ENCODE measurements at regions not wholly inside any gene's neighbourhood (a gene's known extent, or its start where the extent isn't known, plus 50 kb on each side); places are given as distances from the start of the nearest gene placed in this dataset.
"Not testable (repeated sequence)": the region's sequence is repeated elsewhere in the genome, so short reads cannot be mapped to it uniquely, and the experiment has no call there.

GRCh38 chr2:143996974-143997373, 522.9 kb downstream of the ZEB2 start:
- Mint-ChIP-seq H3K27ac (ENCODE audit: unreplicated experiment) (no peak overlapping the region), H3K27me3 (ENCODE audit: unreplicated experiment) (no peaks in the 10 kb centered on the region), H3K36me3 (ENCODE audit: insufficient read depth, unreplicated experiment) (no peaks in the 10 kb centered on the region), H3K9me3 (ENCODE audit: low read depth, unreplicated experiment) (no peaks in the 10 kb centered on the region), H3K4me1 (ENCODE audit: low read depth, unreplicated experiment) (no peaks in the 10 kb centered on the region), H3K4me3 (ENCODE audit: low read depth, unreplicated experiment) (no peak overlapping the region)
- CTCF ChIA-PET = no interaction called here
- TF ChIP-seq, protein P1, sequence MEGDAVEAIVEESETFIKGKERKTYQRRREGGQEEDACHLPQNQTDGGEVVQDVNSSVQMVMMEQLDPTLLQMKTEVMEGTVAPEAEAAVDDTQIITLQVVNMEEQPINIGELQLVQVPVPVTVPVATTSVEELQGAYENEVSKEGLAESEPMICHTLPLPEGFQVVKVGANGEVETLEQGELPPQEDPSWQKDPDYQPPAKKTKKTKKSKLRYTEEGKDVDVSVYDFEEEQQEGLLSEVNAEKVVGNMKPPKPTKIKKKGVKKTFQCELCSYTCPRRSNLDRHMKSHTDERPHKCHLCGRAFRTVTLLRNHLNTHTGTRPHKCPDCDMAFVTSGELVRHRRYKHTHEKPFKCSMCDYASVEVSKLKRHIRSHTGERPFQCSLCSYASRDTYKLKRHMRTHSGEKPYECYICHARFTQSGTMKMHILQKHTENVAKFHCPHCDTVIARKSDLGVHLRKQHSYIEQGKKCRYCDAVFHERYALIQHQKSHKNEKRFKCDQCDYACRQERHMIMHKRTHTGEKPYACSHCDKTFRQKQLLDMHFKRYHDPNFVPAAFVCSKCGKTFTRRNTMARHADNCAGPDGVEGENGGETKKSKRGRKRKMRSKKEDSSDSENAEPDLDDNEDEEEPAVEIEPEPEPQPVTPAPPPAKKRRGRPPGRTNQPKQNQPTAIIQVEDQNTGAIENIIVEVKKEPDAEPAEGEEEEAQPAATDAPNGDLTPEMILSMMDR (IDR thresholded peaks at IDR 0.05; ENCODE audit: unreplicated experiment) = no peak
- no TSS peak for BruUV-seq (replicated peaks)
- intact Hi-C loops (cut with micrococcal nuclease; ENCODE audit: unreplicated experiment) = no loop called here
- no peak for DNase-seq

DNA sequence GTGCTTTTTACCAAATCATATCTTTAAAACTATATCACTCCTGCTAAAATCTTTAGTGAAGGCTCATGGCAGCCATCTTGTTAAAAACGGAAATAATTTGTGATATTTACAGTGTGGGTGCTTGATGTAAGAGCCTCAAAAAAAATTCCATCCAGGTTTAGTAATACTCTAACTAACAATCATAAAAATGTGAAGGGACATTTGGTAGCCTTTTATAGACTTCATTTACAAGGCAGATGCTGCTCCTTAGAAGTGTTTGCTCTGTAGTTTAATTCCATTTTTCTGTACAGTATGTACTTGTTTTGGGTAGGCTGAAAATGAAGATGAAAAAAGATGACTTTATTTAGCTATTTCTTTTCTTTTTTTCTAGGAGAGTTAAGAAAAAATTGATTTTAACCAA, 525.0 kb downstream of the ZEB2 start:
- DNase-seq = no peak
- H3K4me3 Mint-ChIP-seq (ENCODE audit: low read depth, unreplicated experiment) = no peak overlapping the region
- no peaks in the 10 kb centered on the region for H3K36me3 Mint-ChIP-seq (ENCODE audit: insufficient read depth, unreplicated experiment)
- intact Hi-C loops (cut with micrococcal nuclease; ENCODE audit: unreplicated experiment) = no loop called here
- H3K27ac Mint-ChIP-seq (ENCODE audit: unreplicated experiment) = no peak overlapping the region
- BruUV-seq (replicated peaks) = no TSS peak
- H3K9me3 Mint-ChIP-seq (ENCODE audit: low read depth, unreplicated experiment) = peaks cover 6% of the 10 kb centered on the region
- no peaks in the 10 kb centered on the region for H3K4me1 Mint-ChIP-seq (ENCODE audit: low read depth, unreplicated experiment)
- H3K27me3 Mint-ChIP-seq (ENCODE audit: unreplicated experiment) = no peaks in the 10 kb centered on the region
- CTCF ChIA-PET = interaction anchor here (0.7 kb wide), 1 partner anchor 431 kb away, joined by 3 read pairs; no protein-coding TSS in a partner anchor
- TF ChIP-seq, protein P1 (IDR thresholded peaks at IDR 0.05; ENCODE audit: unreplicated experiment) = no peak

GRCh38 chr2:143991596-143991995, 528.3 kb downstream of the ZEB2 start:
- H3K4me3 Mint-ChIP-seq (ENCODE audit: low read depth, unreplicated experiment); H3K27me3 Mint-ChIP-seq (ENCODE audit: unreplicated experiment); H3K4me1 Mint-ChIP-seq (ENCODE audit: low read depth, unreplicated experiment); H3K36me3 Mint-ChIP-seq (ENCODE audit: insufficient read depth, unreplicated experiment); BruUV-seq (replicated peaks); H3K9me3 Mint-ChIP-seq (ENCODE audit: low read depth, unreplicated experiment); H3K27ac Mint-ChIP-seq (ENCODE audit: unreplicated experiment); intact Hi-C loops (cut with micrococcal nuclease; ENCODE audit: unreplicated experiment); DNase-seq: not testable (repeated sequence)
- CTCF ChIA-PET = interaction anchor here (0.6 kb wide), 1 partner anchor 16 kb away, joined by 3 read pairs; no protein-coding TSS in a partner anchor

- BruUV-seq (replicated peaks) = no TSS peak
- Mint-ChIP-seq H3K9me3 (ENCODE audit: low read depth, unreplicated experiment) (peaks cover 6% of the 10 kb centered on the region), H3K4me1 (ENCODE audit: low read depth, unreplicated experiment) (no peaks in the 10 kb centered on the region), H3K27me3 (ENCODE audit: unreplicated experiment) (no peaks in the 10 kb centered on the region), H3K27ac (ENCODE audit: unreplicated experiment) (no peak overlapping the region), H3K36me3 (ENCODE audit: insufficient read depth, unreplicated experiment) (no peaks in the 10 kb centered on the region), H3K4me3 (ENCODE audit: low read depth, unreplicated experiment) (no peak overlapping the region)
- CTCF ChIA-PET = no interaction called here
- DNase-seq = no peak
- intact Hi-C loops (cut with micrococcal nuclease; ENCODE audit: unreplicated experiment) = no loop called here
- TF ChIP-seq, protein P1 (IDR thresholded peaks at IDR 0.05; ENCODE audit: unreplicated experiment) = no peak
Observed at GRCh38 chr2:143988082-143988481, 531.8 kb downstream of the ZEB2 start.

DNA sequence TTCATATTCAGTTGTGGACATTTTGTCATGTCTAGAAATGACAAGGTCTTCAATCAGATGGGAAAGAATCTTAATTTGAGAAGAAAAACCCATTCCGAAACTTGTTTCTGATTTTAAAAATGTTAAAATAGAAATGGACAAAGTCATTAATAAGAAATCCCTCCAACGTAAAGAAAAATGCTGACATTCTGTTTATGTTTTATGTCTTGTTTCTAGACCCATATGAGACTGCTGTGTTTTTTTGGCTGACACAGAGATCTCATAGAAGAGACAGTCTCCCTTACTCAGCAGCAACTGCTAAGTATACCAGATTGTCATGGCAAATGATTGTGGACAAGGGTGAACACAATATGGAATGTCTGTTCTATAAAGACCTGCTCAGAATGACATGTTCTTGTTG, 538.5 kb downstream of the ZEB2 start:
- Mint-ChIP-seq H3K27me3 (ENCODE audit: unreplicated experiment) (no peaks in the 10 kb centered on the region), H3K27ac (ENCODE audit: unreplicated experiment) (no peak overlapping the region), H3K36me3 (ENCODE audit: insufficient read depth, unreplicated experiment) (no peaks in the 10 kb centered on the region), H3K4me3 (ENCODE audit: low read depth, unreplicated experiment) (no peak overlapping the region), H3K4me1 (ENCODE audit: low read depth, unreplicated experiment) (no peaks in the 10 kb centered on the region), H3K9me3 (ENCODE audit: low read depth, unreplicated experiment) (no peaks in the 10 kb centered on the region)
- DNase-seq = no peak
- intact Hi-C loops (cut with micrococcal nuclease; ENCODE audit: unreplicated experiment) = no loop called here
- CTCF ChIA-PET = no interaction called here
- BruUV-seq (replicated peaks) = no TSS peak
- TF ChIP-seq, protein P1 (IDR thresholded peaks at IDR 0.05; ENCODE audit: unreplicated experiment) = no peak
